HG03439 (cell line): ENCODE measurements at regions not wholly inside any gene's neighbourhood (a gene's known extent, or its start where the extent isn't known, plus 50 kb on each side); places are given as distances from the start of the nearest gene placed in this dataset.

Experiments used
- ATAC-seq: cut with Tn5 transposase; IDR thresholded peaks from one replicate; pipeline ENCODE4 v1.9.1; 2021; ENCODE audit warnings: mild to moderate bottlenecking, moderate library complexity; ENCODE audit not compliant: unreplicated experiment

DNA sequence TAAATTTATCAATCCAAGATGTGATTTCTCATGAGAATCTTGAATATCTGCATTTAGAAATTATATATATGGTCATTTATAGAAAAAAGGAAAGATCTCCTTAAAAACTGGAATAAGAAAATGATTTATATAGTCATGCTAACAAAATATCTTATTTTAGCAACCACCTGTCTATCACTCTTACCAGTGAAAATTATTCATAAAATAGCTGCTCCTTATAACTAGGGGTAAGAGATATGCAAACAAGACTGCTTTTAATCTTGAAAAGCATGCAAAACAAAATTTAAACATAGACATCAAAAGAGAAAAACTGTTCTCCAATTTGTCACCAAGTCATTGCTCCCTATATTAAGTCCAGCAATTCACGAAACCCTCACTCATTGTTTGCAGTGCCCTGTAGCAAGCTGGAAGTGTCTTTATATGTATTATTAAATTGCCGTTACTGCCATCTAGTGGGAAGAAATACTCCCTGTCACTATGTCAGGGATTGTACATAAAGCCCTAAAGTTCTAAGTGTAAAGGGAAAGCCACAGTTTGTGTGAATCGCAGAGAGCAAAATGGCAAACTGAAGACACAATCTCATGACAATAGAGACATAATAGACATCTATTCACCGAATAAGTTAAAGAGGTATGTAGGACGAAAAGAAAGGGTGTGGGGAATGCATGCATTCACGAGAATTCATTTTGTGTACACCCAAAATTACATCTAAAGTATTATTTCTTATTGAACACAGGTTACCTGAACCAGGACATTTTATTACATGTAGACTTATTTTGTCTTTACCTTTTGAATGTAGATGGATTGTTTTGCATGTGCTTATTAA, 600.5 kb downstream of the USP25 start:
- peak; percentile 90 for ATAC-seq

GRCh38 chr21:16330908-16331268, 601.1 kb downstream of the USP25 start:
- ATAC-seq = no peak

DNA sequence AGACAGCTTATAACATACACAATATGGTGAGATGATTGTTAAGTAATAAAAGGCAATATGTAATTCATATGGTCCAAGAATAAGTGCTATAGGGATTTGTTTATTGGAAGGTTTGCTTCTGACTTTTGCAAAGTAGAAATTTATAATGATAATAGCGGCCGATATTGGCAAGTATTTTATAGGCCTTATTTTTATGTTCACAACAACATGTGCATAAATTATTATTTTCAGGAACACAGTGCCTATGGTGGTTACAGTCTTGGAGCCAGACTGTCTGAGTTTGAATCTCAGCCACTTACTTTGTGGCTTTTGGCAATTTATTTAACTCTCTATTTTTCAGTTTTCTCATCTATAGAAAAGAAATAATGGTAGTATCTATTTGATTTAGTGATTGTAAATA, 607.5 kb downstream of the USP25 start:
- no peak for ATAC-seq

DNA sequence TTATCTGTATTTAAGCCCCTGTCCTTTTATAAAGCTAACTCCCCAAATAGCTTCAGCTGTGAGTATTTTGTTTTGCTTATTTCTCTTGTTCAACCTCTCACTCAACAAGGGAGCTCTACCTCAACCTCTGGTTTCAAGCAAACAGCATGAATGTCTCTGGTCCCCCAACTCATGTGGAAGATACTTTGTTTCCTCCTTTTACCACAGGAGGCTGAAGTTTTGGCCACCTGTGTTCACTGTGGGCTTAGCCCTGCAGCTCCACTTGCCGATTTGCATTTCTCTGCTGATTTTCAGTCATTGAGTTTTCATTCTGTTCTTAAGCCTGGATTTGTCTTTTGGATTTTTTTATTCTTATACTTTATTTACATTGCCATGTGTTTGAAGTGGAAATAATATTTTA, 613.1 kb downstream of the USP25 start:
- ATAC-seq = no peak

DNA sequence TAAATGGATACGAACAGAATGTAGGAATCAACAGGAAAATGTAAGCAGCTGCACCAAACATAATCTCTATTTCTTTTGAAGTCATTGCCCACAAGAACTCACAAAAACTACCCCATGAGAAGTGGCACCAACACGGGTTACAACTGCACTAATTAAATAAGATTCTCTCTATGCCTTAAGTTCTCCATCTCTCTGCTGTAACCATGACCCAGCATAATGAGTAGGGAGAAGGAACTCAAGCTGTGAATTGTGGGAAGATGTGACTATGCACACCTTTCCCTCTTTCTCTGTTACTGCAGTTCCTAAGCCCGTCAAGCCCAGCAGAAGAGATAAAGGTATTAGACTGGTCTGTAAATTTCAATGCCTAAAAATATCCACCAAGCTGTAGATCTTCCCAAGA, 614.0 kb downstream of the USP25 start:
- no peak for ATAC-seq

DNA sequence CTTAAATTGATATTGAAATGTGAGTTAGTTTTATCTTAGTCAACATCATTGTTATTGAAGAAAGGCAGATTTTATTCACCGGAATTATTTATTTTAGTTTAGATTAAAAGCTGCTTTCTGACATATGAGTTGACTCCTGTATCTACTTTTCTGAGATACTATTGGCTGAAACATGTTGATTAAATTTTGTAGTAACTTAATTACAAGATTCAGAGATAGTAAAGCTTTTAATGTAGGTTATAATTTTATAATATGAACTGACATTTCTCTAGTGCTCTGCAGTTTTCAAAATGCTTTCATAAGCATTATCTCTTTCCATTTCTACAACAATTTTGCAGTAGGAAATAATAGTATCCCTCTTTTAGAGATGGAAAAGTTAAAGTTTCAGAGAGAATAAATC, 616.0 kb downstream of the USP25 start:
- ATAC-seq = no peak

DNA sequence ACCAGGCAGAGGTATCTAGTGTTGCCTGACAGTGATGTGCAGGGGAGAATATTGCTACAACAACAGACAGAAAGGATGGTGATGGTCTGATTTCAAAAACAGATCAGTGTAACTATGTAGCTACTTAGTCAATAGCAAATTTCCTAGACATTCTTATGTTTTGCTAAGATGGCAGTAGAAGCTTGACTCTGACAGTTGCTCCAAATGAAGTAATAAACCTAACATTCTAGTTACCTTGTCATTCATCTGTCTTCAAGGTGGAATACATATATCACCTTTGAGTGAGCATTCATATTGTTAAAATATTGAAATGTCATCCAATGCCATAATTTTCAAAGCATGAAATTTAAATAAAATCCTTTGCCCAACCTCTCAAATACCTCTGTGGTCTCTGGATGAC, 617.4 kb downstream of the USP25 start:
- ATAC-seq = no peak

- ATAC-seq = no peak
Observed at GRCh38 chr21:16353764-16354163, 624.0 kb downstream of the USP25 start.

DNA sequence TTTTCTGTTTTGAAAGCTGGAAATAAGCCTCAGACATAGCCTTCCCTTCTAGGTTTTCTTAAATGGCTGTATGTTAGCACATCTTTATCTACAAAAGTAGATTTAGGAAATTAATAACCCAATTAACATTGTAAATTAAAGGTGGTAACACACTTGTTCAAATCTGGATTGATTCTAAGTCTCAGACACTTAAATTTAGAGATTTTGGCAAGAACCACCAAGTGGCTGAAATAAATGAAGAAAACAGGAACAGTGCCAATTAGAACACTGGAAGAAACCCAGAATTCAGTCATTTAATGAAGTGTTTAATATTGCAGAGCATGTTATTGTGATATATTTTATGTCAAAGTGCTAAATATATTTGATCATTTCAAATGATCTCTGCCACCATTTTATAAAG, 628.2 kb downstream of the USP25 start:
- no peak for ATAC-seq

DNA sequence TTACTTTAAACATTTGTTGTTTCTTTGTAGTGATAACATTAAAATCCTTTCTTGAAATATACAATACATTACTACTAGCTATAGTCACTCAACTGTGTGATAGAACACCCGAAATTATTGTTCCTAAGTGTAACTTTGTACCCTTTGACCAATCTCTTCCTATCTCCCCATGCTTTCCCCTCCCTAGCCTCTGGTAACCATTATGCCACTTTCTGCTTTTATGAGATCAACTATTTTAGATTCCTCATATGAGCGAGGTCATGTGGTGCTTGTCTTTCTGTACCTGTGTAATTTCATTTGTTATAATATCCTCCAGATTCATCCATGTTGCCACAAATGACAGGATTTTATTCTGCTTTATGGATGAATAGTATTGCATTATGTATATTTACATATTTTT, 629.0 kb downstream of the USP25 start:
- no peak for ATAC-seq

GRCh38 chr21:16363100-16363499, 633.3 kb downstream of the USP25 start:
- no peak for ATAC-seq

DNA sequence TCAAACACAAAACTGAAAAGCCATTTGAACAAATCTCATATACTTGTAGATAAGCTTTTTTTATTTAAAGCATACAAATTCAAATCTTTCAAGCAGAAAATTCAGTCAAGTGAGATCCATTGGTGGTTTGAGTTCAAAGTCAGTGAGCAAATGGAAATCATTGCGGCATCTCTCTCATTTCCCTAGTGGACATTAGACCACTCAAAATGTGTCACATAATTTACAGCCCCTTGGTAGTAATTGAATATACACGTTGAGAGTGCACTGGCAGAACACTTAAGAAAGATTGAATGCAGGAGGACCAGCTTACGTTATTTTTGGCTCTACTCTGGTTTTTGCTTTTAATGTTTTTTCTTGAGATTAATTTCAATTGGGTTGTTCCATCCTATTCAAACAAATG, 633.7 kb downstream of the USP25 start:
- ATAC-seq = no peak

GRCh38 chr21:16366207-16366606, 636.4 kb downstream of the USP25 start:
- no peak for ATAC-seq

- no peak for ATAC-seq
Observed at GRCh38 chr21:16367079-16367478, 637.3 kb downstream of the USP25 start.

GRCh38 chr21:16370186-16370585, 640.4 kb downstream of the USP25 start:
- no peak for ATAC-seq

DNA sequence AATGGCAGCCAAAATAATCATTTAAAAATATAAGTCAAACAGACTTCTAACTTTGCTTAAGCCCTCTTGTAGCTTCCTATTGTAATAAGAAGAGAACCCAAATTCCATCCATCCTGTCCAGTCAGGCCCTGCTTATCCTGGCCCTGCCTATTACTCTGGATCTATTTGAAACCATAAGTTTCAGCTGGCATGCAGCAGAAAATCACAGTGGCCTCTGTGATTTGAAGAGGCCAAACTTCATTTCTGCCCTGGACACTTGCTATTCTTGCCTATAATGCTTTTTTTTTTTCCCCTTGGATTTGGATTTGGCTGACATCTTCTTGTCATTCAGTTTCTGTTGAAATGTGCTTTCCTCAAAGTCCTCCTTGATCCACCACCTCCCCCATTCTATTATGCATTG, 642.8 kb downstream of the USP25 start:
- no peak for ATAC-seq

DNA sequence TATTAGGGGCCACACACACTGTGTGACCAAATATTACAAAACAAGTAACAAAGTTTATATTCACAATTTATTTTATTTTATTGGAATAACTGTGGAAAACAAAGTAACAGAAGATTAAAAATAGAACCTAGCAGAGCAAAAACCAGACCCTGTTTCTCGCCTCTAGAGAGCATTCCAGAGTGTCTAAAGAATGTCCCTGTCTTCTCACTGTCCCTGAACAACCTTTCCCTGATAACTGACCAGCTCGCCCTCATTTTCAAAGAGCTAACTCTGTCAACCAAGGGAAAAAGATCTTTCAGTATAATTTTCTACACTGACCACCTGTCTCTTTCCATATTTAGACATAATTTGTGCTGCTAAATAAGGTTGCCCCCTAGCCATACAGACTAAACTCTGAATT, 646.9 kb downstream of the USP25 start:
- no peak for ATAC-seq

DNA sequence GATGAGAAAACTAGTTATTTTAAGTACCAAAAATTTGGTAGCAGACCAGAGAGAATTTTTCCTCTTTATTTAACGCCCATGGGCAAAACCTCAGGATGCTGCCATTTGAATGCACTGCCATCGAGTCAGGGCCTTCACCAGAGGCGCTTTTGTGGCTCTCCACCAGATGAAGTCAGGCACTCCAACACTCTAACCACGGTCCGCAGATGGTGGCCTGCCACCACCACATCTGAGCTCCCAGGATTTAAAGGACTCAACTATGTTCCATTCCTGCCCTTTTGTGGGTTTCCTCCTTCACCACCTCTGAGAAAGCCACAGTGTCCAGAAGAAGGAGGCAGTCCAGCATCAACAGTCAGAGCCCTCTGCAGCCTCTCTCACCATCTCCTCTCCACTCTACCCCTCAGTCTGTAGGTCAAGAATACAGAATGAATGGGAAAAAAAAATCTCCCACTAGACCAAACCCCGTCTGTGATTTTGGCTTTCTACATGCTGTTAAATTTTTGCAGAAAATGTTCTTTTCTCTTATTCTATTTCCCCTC, 647.4 kb downstream of the USP25 start:
- no peak for ATAC-seq

DNA sequence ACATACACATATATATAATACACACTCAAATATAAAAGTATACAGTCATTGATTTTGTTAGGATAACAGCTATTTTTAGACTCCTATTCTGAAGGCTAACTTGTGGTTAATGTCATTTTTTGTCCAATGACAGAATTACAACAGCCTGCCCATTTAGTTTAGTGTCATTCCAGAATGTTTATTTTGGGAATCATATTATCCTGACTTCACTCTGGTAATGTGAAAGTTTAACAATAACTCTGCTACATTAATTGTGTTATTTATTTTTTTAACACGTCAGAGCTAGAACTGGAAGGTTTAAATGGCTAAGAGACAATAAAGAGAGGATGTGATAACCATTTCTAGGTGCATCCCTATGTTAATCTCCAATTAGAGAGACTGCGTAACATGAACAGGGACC, 648.1 kb downstream of the USP25 start:
- ATAC-seq = no peak

- ATAC-seq = no peak
Observed at GRCh38 chr21:16378525-16378924, 648.7 kb downstream of the USP25 start.

DNA sequence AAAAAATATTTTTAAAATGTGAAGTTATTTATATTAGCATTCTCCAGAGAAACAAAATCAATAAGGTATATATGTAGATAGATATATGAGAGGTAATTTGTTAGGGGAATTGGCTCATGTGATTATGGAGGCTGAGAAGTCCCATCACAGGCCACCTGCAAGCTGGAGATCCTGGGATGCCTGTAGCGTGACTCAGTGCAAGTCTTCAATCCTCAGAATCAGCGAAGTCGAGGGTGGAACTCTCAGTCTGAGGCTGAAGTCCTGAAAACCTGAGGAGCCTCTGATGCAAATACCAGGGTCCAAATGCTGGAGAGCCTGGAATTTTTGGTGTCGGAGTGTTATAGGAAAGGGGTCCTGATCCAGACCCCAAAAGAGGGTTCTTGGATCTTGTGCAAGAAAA, 658.5 kb downstream of the USP25 start:
- ATAC-seq = no peak

DNA sequence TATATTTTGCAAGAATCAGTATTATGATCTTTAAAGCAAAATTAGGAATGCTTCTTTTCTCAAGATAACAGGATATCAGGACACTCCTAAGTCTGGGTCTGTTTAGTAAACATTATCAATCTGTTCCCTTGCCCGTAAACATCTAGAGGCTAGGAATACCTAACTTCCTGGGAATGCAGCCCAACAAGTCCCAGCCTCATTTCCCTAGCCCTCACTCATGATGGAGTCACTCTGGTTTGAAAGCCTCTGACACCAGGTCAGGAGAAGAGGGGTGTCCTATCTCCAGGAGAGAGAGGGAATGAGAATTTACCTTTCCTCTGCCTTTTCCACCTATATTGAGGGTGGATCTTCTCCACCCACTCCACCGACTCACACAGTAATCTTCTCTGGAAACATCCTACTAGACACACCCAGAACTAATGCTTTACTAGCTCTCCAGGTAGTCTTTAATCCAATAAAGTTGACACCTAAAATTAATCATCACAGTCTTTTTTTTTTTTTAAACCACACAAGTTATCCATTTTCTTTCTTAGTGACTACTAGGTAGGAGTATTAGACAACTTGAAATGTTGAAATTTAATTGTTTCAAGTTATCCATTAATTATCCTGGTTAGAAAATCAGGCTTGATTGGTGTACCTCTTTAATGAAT, 659.3 kb downstream of the USP25 start:
- ATAC-seq = no peak
